Endodermal cell (in vitro differentiated cells): ENCODE measurements at regions not wholly inside any gene's neighbourhood (a gene's known extent, or its start where the extent isn't known, plus 50 kb on each side); places are given as distances from the start of the nearest gene placed in this dataset.

Experiments used
- DNase-seq: peaks from one replicate; pipeline ENCODE4 v3.0.0-alpha.2; 2017
- H3K27ac ChIP-seq: 2 replicates; pipeline ENCODE4 v1.5.1; 2013; ENCODE audit warnings: mild to moderate bottlenecking, low read depth, low read length, moderate library complexity
- H3K27me3 ChIP-seq: 2 replicates; pipeline ENCODE4 v1.6.1; 2013; ENCODE audit warnings: mild to moderate bottlenecking, low read length, moderate library complexity; ENCODE audit not compliant: insufficient read depth, control insufficient read depth, poor library complexity, severe bottlenecking
- H3K36me3 ChIP-seq: 2 replicates; pipeline ENCODE4 v1.7.0; 2013; ENCODE audit warnings: mild to moderate bottlenecking, low read length, moderate library complexity; ENCODE audit not compliant: control insufficient read depth, insufficient read depth
- H3K4me1 ChIP-seq: one replicate; pipeline ENCODE4 v1.7.0; 2013; ENCODE audit warnings: low read length; ENCODE audit not compliant: control insufficient read depth, insufficient read depth
- H3K4me3 ChIP-seq: 2 replicates; pipeline ENCODE4 v1.5.1; 2013; ENCODE audit warnings: mild to moderate bottlenecking, low read length, moderate library complexity
- H3K9ac ChIP-seq: 2 replicates; pipeline ENCODE4 v1.6.1; 2013; ENCODE audit warnings: mild to moderate bottlenecking, low read length, moderate library complexity; ENCODE audit not compliant: poor library complexity, severe bottlenecking; ENCODE audit errors: extremely low read depth
- H3K9me3 ChIP-seq: 2 replicates; pipeline ENCODE4 v1.6.1; 2013; ENCODE audit warnings: mild to moderate bottlenecking, low read length, moderate library complexity; ENCODE audit not compliant: control insufficient read depth
- H3K27ac Mint-ChIP-seq: 2 replicates; pipeline ENCODE4 v1.8.0; 2020; ENCODE audit warnings: mixed read lengths
- H3K27me3 Mint-ChIP-seq: 2 replicates; pipeline ENCODE4 v1.8.0; 2021; ENCODE audit warnings: mild to moderate bottlenecking, mixed read lengths; ENCODE audit not compliant: insufficient read depth
- H3K36me3 Mint-ChIP-seq: 2 replicates; pipeline ENCODE4 v1.8.0; 2020; ENCODE audit warnings: low read depth, mixed read lengths
- H3K4me1 Mint-ChIP-seq: 2 replicates; pipeline ENCODE4 v1.8.0; 2020; ENCODE audit warnings: mixed read lengths
- H3K4me3 Mint-ChIP-seq: 2 replicates; pipeline ENCODE4 v1.8.0; 2020; ENCODE audit warnings: mild to moderate bottlenecking, moderate library complexity, mixed read lengths
- H3K9me3 Mint-ChIP-seq: 2 replicates; pipeline ENCODE4 v1.8.0; 2020; ENCODE audit warnings: mild to moderate bottlenecking, mixed read lengths
- WGBS, 2 experiments: methylation state at CpG; one replicate each; pipeline versions ENCODE4 v1.1.5 to v1.1.7; 2013; ENCODE audit warnings: missing lambda C conversion rate in 2 of 2, mixed read lengths in 1 of 2; ENCODE audit not compliant: insufficient coverage in 1 of 2, insufficient read length in 1 of 2; 5-methylcytosine and 5-hydroxymethylcytosine counted together
- TF ChIP-seq, protein P1 (sequence below): fragments of 200-600 bp; sonication (generic); conservative IDR thresholded peaks from 2 replicates; pipeline ENCODE4 v1.5.0; 2021; ENCODE audit warnings: antibody characterized with exemption, mild to moderate bottlenecking

DNA sequence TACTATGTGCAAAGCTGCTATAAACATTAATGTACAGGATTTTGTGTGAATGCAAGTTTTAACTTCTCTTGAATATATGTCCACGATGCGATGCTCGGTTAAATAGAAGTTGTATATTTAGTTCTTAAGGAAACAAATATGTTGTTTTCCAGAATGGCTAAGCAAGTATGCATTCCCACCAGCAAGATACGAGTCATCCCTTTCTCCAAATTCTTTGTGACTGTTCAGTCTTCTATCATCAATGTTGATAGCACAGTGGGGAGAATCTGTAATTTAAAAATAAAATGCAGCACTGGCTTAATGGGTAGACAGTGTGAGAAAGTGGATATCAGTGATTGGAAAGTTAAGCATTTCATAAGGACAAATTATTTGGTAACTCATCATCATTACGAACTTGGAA, 1340.8 kb downstream of the PCDH9 start:
- Histone ChIP-seq H3K27me3 (no peaks in the 10 kb centered on the region), H3K9ac (no peak overlapping the region), H3K4me1 (no peaks in the 10 kb centered on the region), H3K4me3 (no peak overlapping the region), H3K27ac (no peak overlapping the region), H3K9me3 (no peaks in the 10 kb centered on the region), H3K36me3 (no peaks in the 10 kb centered on the region)
- Mint-ChIP-seq H3K9me3 (no peaks in the 10 kb centered on the region), H3K4me3 (no peak overlapping the region), H3K27me3 (peaks cover 1% of the 10 kb centered on the region), H3K36me3 (no peaks in the 10 kb centered on the region), H3K4me1 (no peaks in the 10 kb centered on the region), H3K27ac (no peak overlapping the region)
- 83 to 100% methylated on average over 2 to 5 of the region's 5 CpGs for WGBS, 2 experiments
- TF ChIP-seq, protein P1, sequence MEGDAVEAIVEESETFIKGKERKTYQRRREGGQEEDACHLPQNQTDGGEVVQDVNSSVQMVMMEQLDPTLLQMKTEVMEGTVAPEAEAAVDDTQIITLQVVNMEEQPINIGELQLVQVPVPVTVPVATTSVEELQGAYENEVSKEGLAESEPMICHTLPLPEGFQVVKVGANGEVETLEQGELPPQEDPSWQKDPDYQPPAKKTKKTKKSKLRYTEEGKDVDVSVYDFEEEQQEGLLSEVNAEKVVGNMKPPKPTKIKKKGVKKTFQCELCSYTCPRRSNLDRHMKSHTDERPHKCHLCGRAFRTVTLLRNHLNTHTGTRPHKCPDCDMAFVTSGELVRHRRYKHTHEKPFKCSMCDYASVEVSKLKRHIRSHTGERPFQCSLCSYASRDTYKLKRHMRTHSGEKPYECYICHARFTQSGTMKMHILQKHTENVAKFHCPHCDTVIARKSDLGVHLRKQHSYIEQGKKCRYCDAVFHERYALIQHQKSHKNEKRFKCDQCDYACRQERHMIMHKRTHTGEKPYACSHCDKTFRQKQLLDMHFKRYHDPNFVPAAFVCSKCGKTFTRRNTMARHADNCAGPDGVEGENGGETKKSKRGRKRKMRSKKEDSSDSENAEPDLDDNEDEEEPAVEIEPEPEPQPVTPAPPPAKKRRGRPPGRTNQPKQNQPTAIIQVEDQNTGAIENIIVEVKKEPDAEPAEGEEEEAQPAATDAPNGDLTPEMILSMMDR: no peak
- no peak for DNase-seq

DNA sequence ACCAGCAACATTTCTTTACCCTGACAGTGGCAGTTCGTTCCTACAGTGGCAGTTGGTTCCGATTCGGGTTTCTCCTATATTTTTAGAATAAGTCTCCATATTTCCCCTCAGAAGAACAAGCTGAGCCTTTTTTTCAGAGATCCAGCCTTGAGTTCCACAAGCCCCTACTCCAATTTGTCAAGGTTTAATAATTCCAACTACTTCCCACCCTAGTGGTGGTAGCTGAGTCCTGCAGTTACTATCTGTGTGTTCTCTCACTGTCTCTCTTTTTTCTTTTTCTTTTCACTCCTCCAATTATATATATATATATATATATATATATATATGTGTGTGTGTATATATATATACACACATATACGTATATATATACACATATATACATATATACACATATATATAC, 1347.3 kb downstream of the PCDH9 start:
- no peak overlapping the region for H3K9ac ChIP-seq
- H3K36me3 ChIP-seq: no peaks in the 10 kb centered on the region
- H3K4me1 ChIP-seq: no peaks in the 10 kb centered on the region
- TF ChIP-seq, protein P1: peak; percentile 68
- 91 to 100% methylated on average over 1 to 3 of the region's 4 CpGs for WGBS, 2 experiments
- peak; percentile 43 for DNase-seq
- H3K27ac ChIP-seq: no peak overlapping the region
- H3K4me1 Mint-ChIP-seq: peaks cover 2% of the 10 kb centered on the region
- H3K4me3 Mint-ChIP-seq: no peak overlapping the region
- no peaks in the 10 kb centered on the region for H3K27me3 Mint-ChIP-seq
- no peak overlapping the region for H3K27ac Mint-ChIP-seq
- no peak overlapping the region for H3K4me3 ChIP-seq
- H3K9me3 ChIP-seq: peaks cover 3% of the 10 kb centered on the region
- peaks cover 16% of the 10 kb centered on the region for H3K9me3 Mint-ChIP-seq
- no peaks in the 10 kb centered on the region for H3K36me3 Mint-ChIP-seq
- H3K27me3 ChIP-seq: no peaks in the 10 kb centered on the region

GRCh38 chr13:65881561-65882155, 1348.5 kb downstream of the PCDH9 start:
- Histone ChIP-seq H3K9me3 (peaks cover 3% of the 10 kb centered on the region), H3K4me3 (no peak overlapping the region), H3K9ac (no peak overlapping the region), H3K27ac (no peak overlapping the region), H3K4me1 (no peaks in the 10 kb centered on the region), H3K27me3 (no peaks in the 10 kb centered on the region), H3K36me3 (no peaks in the 10 kb centered on the region)
- 89 to 100% methylated on average over 2 to 3 of the region's 3 CpGs for WGBS, 2 experiments
- no peak for DNase-seq
- Mint-ChIP-seq H3K4me3 (no peak overlapping the region), H3K4me1 (peaks cover 2% of the 10 kb centered on the region), H3K9me3 (peaks cover 16% of the 10 kb centered on the region), H3K27me3 (no peaks in the 10 kb centered on the region), H3K36me3 (no peaks in the 10 kb centered on the region), H3K27ac (no peak overlapping the region)
- TF ChIP-seq, protein P1: no peak
